SU-DHL-6 (cell line): ENCODE measurements at regions not wholly inside any gene's neighbourhood (a gene's known extent, or its start where the extent isn't known, plus 50 kb on each side); places are given as distances from the start of the nearest gene placed in this dataset.
"Not testable (repeated sequence)": the region's sequence is repeated elsewhere in the genome, so short reads cannot be mapped to it uniquely, and the experiment has no call there.

ENCODE experiments used
- H2AFZ ChIP-seq: fragments of 200-600 bp; sonication (generic); 2 replicates; pipeline ENCODE4 v1.6.1; 2014; ENCODE audit warnings: low read depth, mild to moderate bottlenecking, moderate library complexity, mixed read lengths, antibody characterized with exemption, low read length; ENCODE audit not compliant: severe bottlenecking
- H3F3A ChIP-seq: fragments of 200-600 bp; shearing (Covaris generic); 2 replicates; pipeline ENCODE4 v1.6.0; 2016; ENCODE audit warnings: antibody characterized with exemption, mild to moderate bottlenecking; ENCODE audit not compliant: insufficient read depth
- H3K27ac ChIP-seq: fragments of 200-600 bp; sonication (generic); 2 replicates; pipeline ENCODE4 v1.5.1; 2016; ENCODE audit warnings: low read depth, mild to moderate bottlenecking, low read length, moderate library complexity, mixed read lengths
- H3K27me3 ChIP-seq: fragments of 200-600 bp; sonication (generic), shearing (Covaris generic); 2 replicates; pipeline ENCODE4 v1.6.0; 2014; ENCODE audit warnings: mild to moderate bottlenecking, low read length
- H3K36me3 ChIP-seq: fragments of 200-600 bp; sonication (generic); 2 replicates; pipeline ENCODE4 v1.6.1; 2014; ENCODE audit warnings: mild to moderate bottlenecking, low read length, mixed read lengths
- H3K4me2 ChIP-seq: fragments of 300-600, 200-600 bp; shearing (Covaris generic), sonication (generic); 2 replicates; pipeline ENCODE4 v1.6.0; 2014; ENCODE audit warnings: low read length, low read depth, mild to moderate bottlenecking; ENCODE audit not compliant: poor library complexity, severe bottlenecking
- H3K4me3 ChIP-seq: fragments of 200-600 bp; sonication (generic); 2 replicates; pipeline ENCODE4 v1.5.1; 2014; ENCODE audit warnings: antibody characterized with exemption, low read length, mild to moderate bottlenecking, mixed read lengths; ENCODE audit not compliant: insufficient read depth, poor library complexity, severe bottlenecking
- H3K79me2 ChIP-seq: fragments of 200-600 bp; sonication (generic); 2 replicates; pipeline ENCODE4 v1.6.1; 2014; ENCODE audit warnings: mild to moderate bottlenecking, low read length, moderate library complexity; ENCODE audit not compliant: insufficient read depth
- H3K9ac ChIP-seq: fragments of 200-600 bp; sonication (generic); 2 replicates; pipeline ENCODE4 v1.7.0; 2014; ENCODE audit warnings: mild to moderate bottlenecking, low read length
- H3K9me2 ChIP-seq: fragments of 200-600 bp; sonication (generic); replicated peaks from 2 replicates; pipeline ENCODE4 v1.6.1; 2014; ENCODE audit warnings: low read length; ENCODE audit not compliant: insufficient read depth
- H3K9me3 ChIP-seq: fragments of 200-600 bp; sonication (generic); 2 replicates; pipeline ENCODE4 v1.6.1; 2014; ENCODE audit warnings: low read length, mixed read lengths; ENCODE audit not compliant: insufficient read depth
- H4K20me1 ChIP-seq: fragments of 200-600 bp; sonication (generic); 2 replicates; pipeline ENCODE4 v1.6.1; 2014; ENCODE audit warnings: low read depth, mild to moderate bottlenecking, antibody characterized with exemption, low read length, moderate library complexity, mixed read lengths
- CTCF ChIP-seq: fragments of 200-600 bp; sonication (generic); IDR thresholded peaks from one replicate; pipeline ENCODE4 v1.5.1; 2017; ENCODE audit warnings: antibody characterized with exemption, mild to moderate bottlenecking, low read length, moderate library complexity; ENCODE audit not compliant: insufficient read depth, poor library complexity, severe bottlenecking
- EZH2phosphoT487 ChIP-seq: fragments of 200-600 bp; sonication (generic), shearing (Covaris generic); conservative IDR thresholded peaks from 2 replicates; pipeline ENCODE4 v1.6.1; 2018; ENCODE audit warnings: mild to moderate bottlenecking, antibody characterized with exemption, low read length, moderate library complexity, mixed read lengths

DNA sequence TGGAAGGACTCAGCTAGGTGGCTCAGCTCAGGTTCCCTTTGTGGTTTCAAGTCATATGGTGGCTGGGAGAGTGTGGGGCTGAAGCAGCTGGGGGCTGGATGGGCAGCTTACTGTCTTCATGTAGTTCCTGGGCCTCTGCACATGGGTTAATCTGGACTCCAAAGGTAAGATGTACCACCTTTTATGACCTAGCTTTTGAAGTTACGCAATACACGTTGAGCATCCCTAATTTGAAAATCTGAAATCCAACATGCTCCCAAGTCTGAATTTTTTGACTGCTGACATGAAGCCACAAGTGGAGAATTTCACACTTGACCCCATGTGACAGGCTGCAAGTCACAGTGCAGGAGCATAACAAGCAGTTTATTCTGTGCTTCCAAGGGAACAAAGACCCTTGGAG, 173.7 kb downstream of the KBTBD8 start:
- Histone ChIP-seq H3K27me3 (no peaks in the 10 kb centered on the region), H4K20me1 (no peaks in the 10 kb centered on the region), H3K9me3 (no peaks in the 10 kb centered on the region), H3K27ac (no peak overlapping the region), H3F3A (no peaks in the 10 kb centered on the region), H3K4me2 (no peak overlapping the region), H3K9ac (no peak overlapping the region), H3K36me3 (no peaks in the 10 kb centered on the region), H2AFZ (no peak overlapping the region), H3K79me2 (no peaks in the 10 kb centered on the region), H3K9me2 (no peaks in the 10 kb centered on the region), H3K4me3 (no peak overlapping the region)
- TF ChIP-seq EZH2phosphoT487 (no peak), CTCF (no peak)

DNA sequence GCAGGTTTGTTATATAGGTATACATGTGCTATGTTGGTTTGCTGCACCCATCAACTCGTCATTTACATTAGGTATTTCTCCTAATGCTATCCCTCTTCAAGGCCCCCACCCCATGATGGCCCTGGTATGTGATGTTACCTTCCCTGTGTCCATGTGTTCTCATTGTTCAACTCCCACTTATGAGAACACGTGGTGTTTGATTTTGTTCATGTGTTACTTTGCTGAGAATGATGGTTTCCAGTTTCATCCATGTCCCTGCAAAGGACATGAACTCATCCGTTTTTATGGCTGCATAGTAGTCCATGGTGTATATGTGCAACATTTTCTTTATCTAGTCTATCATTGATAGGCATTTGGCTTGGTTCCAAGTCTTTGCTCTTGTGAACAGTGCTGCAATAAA, 175.0 kb downstream of the KBTBD8 start:
- H3K27me3 ChIP-seq, H3K9me3 ChIP-seq: not testable (repeated sequence)

DNA sequence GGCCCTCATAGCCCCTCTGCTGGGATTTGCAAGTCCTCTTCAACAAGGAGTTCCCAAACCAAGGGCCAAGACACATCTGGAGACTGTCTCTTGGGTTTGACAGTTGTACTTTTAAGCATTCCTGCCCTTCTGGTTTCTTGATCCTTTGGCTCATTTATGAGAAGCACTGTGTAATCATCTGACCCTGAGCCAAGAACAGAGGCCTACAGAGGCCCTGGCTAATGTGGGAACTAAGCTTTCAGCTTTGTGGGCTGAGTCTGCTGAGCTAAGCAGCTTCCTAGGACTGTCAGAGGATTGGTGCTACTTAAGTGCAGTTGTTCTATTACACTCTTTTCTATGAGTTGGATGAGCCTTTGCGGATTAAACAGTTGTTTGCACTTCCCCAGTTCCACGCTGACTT, 178.3 kb downstream of the KBTBD8 start:
- Histone ChIP-seq H3K79me2 (no peaks in the 10 kb centered on the region), H3F3A (no peaks in the 10 kb centered on the region), H3K27me3 (no peaks in the 10 kb centered on the region), H3K4me2 (no peak overlapping the region), H3K9ac (no peak overlapping the region), H3K4me3 (no peak overlapping the region), H2AFZ (no peak overlapping the region), H3K36me3 (no peaks in the 10 kb centered on the region), H3K9me2 (no peaks in the 10 kb centered on the region), H3K27ac (no peak overlapping the region), H3K9me3 (no peaks in the 10 kb centered on the region), H4K20me1 (no peaks in the 10 kb centered on the region)
- TF ChIP-seq EZH2phosphoT487 (no peak), CTCF (no peak)

More for the DNA sequence above, 175.0 kb downstream of the KBTBD8 start:
- not testable (repeated sequence) for H4K20me1 ChIP-seq, H3K9ac ChIP-seq, H3F3A ChIP-seq, H3K4me3 ChIP-seq, H2AFZ ChIP-seq, H3K36me3 ChIP-seq, H3K79me2 ChIP-seq, H3K9me2 ChIP-seq, H3K27ac ChIP-seq, H3K4me2 ChIP-seq

- H3K79me2 ChIP-seq: no peaks in the 10 kb centered on the region
- H4K20me1 ChIP-seq: no peaks in the 10 kb centered on the region
- no peaks in the 10 kb centered on the region for H3K9me2 ChIP-seq
- H3K27ac ChIP-seq: no peak overlapping the region
- no peaks in the 10 kb centered on the region for H3K27me3 ChIP-seq
- no peaks in the 10 kb centered on the region for H3K9me3 ChIP-seq
- H2AFZ ChIP-seq: no peak overlapping the region
- H3K4me3 ChIP-seq: no peak overlapping the region
- H3F3A ChIP-seq: no peaks in the 10 kb centered on the region
- H3K9ac ChIP-seq: no peak overlapping the region
- H3K4me2 ChIP-seq: no peak overlapping the region
- no peaks in the 10 kb centered on the region for H3K36me3 ChIP-seq
- TF ChIP-seq CTCF (no peak), EZH2phosphoT487 (no peak)
These were observed 194.4 kb downstream of the KBTBD8 start for GRCh38 chr3:67192466-67192865.
